K562 (cell line): ENCODE measurements at regions not wholly inside any gene's neighbourhood (a gene's known extent, or its start where the extent isn't known, plus 50 kb on each side); places are given as distances from the start of the nearest gene placed in this dataset.

Experiments used
- BHLHE40 ChIP-seq: IDR thresholded peaks from 2 replicates; pipeline ENCODE4 v1.6.1; 2011; ENCODE audit warnings: low read length, improper control_type of control experiment
- PTRF ChIP-seq: fragments of 450-650 bp; IDR thresholded peaks from 2 replicates; pipeline ENCODE4 v1.6.1; 2016; ENCODE audit warnings: mild to moderate bottlenecking, missing genetic modification characterization, missing compliant biosample characterization
- TCF7L2 ChIP-seq: fragments of 150-350 bp; IDR thresholded peaks from 2 replicates; pipeline ENCODE4 v1.6.1; 2016; ENCODE audit warnings: low read depth, mild to moderate bottlenecking, low read length, moderate library complexity
- TF ChIP-seq, protein P1 (sequence below), 2 experiments: IDR thresholded peaks; 2 replicates each; pipeline ENCODE4 v1.6.1; 2012; ENCODE audit warnings: improper control_type of control experiment in 2 of 2, low read depth in 2 of 2, low read length in 2 of 2, borderline replicate concordance in 1 of 2

- TF ChIP-seq BHLHE40 (no peak), TCF7L2 (no peak), PTRF (tag) (no peak)
- TF ChIP-seq, protein P1, sequence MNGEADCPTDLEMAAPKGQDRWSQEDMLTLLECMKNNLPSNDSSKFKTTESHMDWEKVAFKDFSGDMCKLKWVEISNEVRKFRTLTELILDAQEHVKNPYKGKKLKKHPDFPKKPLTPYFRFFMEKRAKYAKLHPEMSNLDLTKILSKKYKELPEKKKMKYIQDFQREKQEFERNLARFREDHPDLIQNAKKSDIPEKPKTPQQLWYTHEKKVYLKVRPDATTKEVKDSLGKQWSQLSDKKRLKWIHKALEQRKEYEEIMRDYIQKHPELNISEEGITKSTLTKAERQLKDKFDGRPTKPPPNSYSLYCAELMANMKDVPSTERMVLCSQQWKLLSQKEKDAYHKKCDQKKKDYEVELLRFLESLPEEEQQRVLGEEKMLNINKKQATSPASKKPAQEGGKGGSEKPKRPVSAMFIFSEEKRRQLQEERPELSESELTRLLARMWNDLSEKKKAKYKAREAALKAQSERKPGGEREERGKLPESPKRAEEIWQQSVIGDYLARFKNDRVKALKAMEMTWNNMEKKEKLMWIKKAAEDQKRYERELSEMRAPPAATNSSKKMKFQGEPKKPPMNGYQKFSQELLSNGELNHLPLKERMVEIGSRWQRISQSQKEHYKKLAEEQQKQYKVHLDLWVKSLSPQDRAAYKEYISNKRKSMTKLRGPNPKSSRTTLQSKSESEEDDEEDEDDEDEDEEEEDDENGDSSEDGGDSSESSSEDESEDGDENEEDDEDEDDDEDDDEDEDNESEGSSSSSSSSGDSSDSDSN (IDR thresholded peaks at IDR 0.05; ENCODE audit: borderline replicate concordance in 1 of 2, low read depth in 2 of 2, low read length in 2 of 2), result no peak
Observed at GRCh38 chr6:92922216-92922806, 497.0 kb downstream of the EPHA7 start.
